A549 (cell line): ENCODE measurements at regions not wholly inside any gene's neighbourhood (a gene's known extent, or its start where the extent isn't known, plus 50 kb on each side); places are given as distances from the start of the nearest gene placed in this dataset.

ENCODE experiments used
- ATAC-seq, 2 experiments: fragments of 200-7000 bp in 1 of 2; fragments of >200 bp in 1 of 2; cut with Nextera tagmentation in 1 of 2; cut with Tn5 transposase in 1 of 2; 3 replicates each; pipeline versions ENCODE4 v1.8.0 to v1.9.1; 2018 to 2020; ENCODE audit warnings: mild to moderate bottlenecking in 1 of 2, moderate library complexity in 1 of 2
- CTCF ChIA-PET: fragments of 300-600 bp; sonication (Branson Sonifier 250); formaldehyde crosslinking; extraction: SDS; loops from one replicate; lab custom pipeline; 2021; ENCODE audit warnings: antibody characterized with exemption, inconsistent platforms; lab: Yijun Ruan, JAX
- POLR2A ChIA-PET: fragments of 350-600 bp; formaldehyde crosslinking; extraction: SDS; loops from one replicate; lab custom pipeline; 2021; ENCODE audit warnings: antibody characterized with exemption, inconsistent platforms; lab: Yijun Ruan, JAX
- DNase-seq, 2 experiments: peaks; one replicate each; pipeline versions ENCODE4 v3.0.0 to v3.0.0-alpha.2; 2011 to 2016; ENCODE audit warnings: low read depth in 1 of 2, low spot score in 1 of 2
- FAIRE-seq: peaks from 2 replicates; lab custom pipeline; 2011; peaks lifted over from hg19 to GRCh38; lab: Jason Lieb, UNC
- H3K27ac ChIP-seq, 2 experiments: fragments of >200 bp; sonication (Bioruptor Twin); formaldehyde crosslinking; 3 replicates each; pipeline ENCODE4 v1.5.1; 2016 to 2017
- H3K4me1 ChIP-seq: fragments of >200 bp; sonication (Bioruptor Twin); formaldehyde crosslinking; 3 replicates; pipeline ENCODE4 v1.6.1; 2016
- H3K4me2 ChIP-seq: fragments of >200 bp; sonication (Bioruptor Twin); formaldehyde crosslinking; 3 replicates; pipeline ENCODE4 v1.6.1; 2016
- H3K4me3 ChIP-seq: fragments of >200 bp; sonication (Bioruptor Twin); formaldehyde crosslinking; 3 replicates; pipeline ENCODE4 v1.5.1; 2016
- H3K9me3 ChIP-seq: fragments of >200 bp; sonication (Bioruptor Twin); formaldehyde crosslinking; 3 replicates; pipeline ENCODE4 v1.6.1; 2016
- BHLHE40 ChIP-seq: IDR thresholded peaks from 2 replicates; pipeline ENCODE4 v1.6.1; 2012; ENCODE audit warnings: low read depth, low read length, inconsistent platforms
- CBX8 ChIP-seq: fragments of 200-600 bp; sonication (generic); IDR thresholded peaks from 2 replicates; pipeline ENCODE4 v1.6.1; 2016
- CHD2 ChIP-seq: fragments of 150-350 bp; IDR thresholded peaks from 2 replicates; pipeline ENCODE4 v1.6.1; 2014; ENCODE audit warnings: low read length; ENCODE audit not compliant: partially characterized antibody
- EHMT2 ChIP-seq: fragments of 200-600 bp; sonication (generic); IDR thresholded peaks from 2 replicates; pipeline ENCODE4 v1.6.1; 2016; ENCODE audit warnings: antibody characterized with exemption, low read depth, mild to moderate bottlenecking, moderate library complexity
- EP300 ChIP-seq, 2 experiments: fragments of >200 bp; sonication (Bioruptor Twin); formaldehyde crosslinking; IDR thresholded peaks; 2 replicates in 1 of 2; 3 replicates in 1 of 2; pipeline ENCODE4 v1.6.1; 2016 to 2017
- ESRRA ChIP-seq: fragments of 150-350 bp; IDR thresholded peaks from 2 replicates; pipeline ENCODE4 v1.6.1; 2014; ENCODE audit warnings: mild to moderate bottlenecking, low read length, borderline replicate concordance
- FOSL2 ChIP-seq, 2 experiments: fragments of 450-650 bp in 1 of 2; fragments of >200 bp in 1 of 2; sonication (Bioruptor Twin) in 1 of 2; formaldehyde crosslinking; IDR thresholded peaks; 2 replicates each; pipeline versions ENCODE4 v1.5.0 to v1.6.1; 2016 to 2020; ENCODE audit warnings: mild to moderate bottlenecking in 1 of 2, moderate library complexity in 1 of 2
- HDAC2 ChIP-seq: fragments of 200-600 bp; sonication (generic); IDR thresholded peaks from 2 replicates; pipeline ENCODE4 v1.6.1; 2016
- HEYL ChIP-seq: fragments of 250-450 bp; sonication (Bioruptor Pico); IDR thresholded peaks from 2 replicates; pipeline ENCODE4 v1.8.0; 2021; ENCODE audit warnings: mild to moderate bottlenecking, moderate library complexity
- KDM1A ChIP-seq: fragments of 200-600 bp; sonication (generic); IDR thresholded peaks from 2 replicates; pipeline ENCODE4 v1.6.1; 2016; ENCODE audit warnings: low read depth, mild to moderate bottlenecking
- NFE2L2 ChIP-seq: fragments of 150-350 bp; conservative IDR thresholded peaks from 2 replicates; pipeline ENCODE4 v1.6.1; 2014; ENCODE audit warnings: low read length
- NPAS2 ChIP-seq: fragments of 250-450 bp; sonication (Bioruptor Pico); IDR thresholded peaks from 2 replicates; pipeline ENCODE4 v1.8.0; 2022; ENCODE audit warnings: mild to moderate bottlenecking, moderate library complexity, borderline replicate concordance
- NR3C1 ChIP-seq: fragments of >200 bp; sonication (Bioruptor Twin); formaldehyde crosslinking; IDR thresholded peaks from 3 replicates; pipeline ENCODE4 v1.6.1; 2017
- PHF8 ChIP-seq: fragments of 200-600 bp; sonication (generic); IDR thresholded peaks from 2 replicates; pipeline ENCODE4 v1.6.1; 2016; ENCODE audit warnings: low read depth, mild to moderate bottlenecking, antibody characterized with exemption, moderate library complexity, borderline replicate concordance
- POLR2A ChIP-seq: IDR thresholded peaks from 2 replicates; pipeline ENCODE4 v1.6.1; 2012; ENCODE audit warnings: mild to moderate bottlenecking, low read length
- POLR2AphosphoS2 ChIP-seq: conservative IDR thresholded peaks from 2 replicates; pipeline ENCODE4 v1.6.1; 2012; ENCODE audit warnings: low read length, improper control_type of control experiment, inconsistent platforms
- RCOR1 ChIP-seq: fragments of 150-350 bp; IDR thresholded peaks from 2 replicates; pipeline ENCODE4 v1.6.1; 2014; ENCODE audit warnings: antibody characterized with exemption, low read length, low read depth
- RFX5 ChIP-seq: fragments of 450-650 bp; IDR thresholded peaks from 2 replicates; pipeline ENCODE4 v1.7.1; 2014; ENCODE audit warnings: antibody characterized with exemption, mild to moderate bottlenecking, moderate library complexity
- RNF2 ChIP-seq: fragments of 200-600 bp; sonication (generic); IDR thresholded peaks from 2 replicates; pipeline ENCODE4 v1.6.1; 2016; ENCODE audit warnings: low read depth, mild to moderate bottlenecking, antibody characterized with exemption, moderate library complexity, borderline replicate concordance
- SREBF2 ChIP-seq: fragments of 450-650 bp; IDR thresholded peaks from 2 replicates; pipeline ENCODE4 v1.6.1; 2014; ENCODE audit warnings: mild to moderate bottlenecking, moderate library complexity
- TFCP2L1 ChIP-seq: fragments of 250-450 bp; sonication (Bioruptor Pico); IDR thresholded peaks from 2 replicates; pipeline ENCODE4 v1.5.0; 2021; ENCODE audit warnings: mild to moderate bottlenecking
- ZC3H11A ChIP-seq: fragments of 450-650 bp; IDR thresholded peaks from 2 replicates; pipeline ENCODE4 v1.6.1; 2014; ENCODE audit warnings: antibody characterized with exemption, mild to moderate bottlenecking
- ZFP36 ChIP-seq: fragments of 450-650 bp; IDR thresholded peaks from 2 replicates; pipeline ENCODE4 v1.6.1; 2014; ENCODE audit warnings: borderline replicate concordance; ENCODE audit not compliant: partially characterized antibody
- WGBS: methylation state at CpG from one replicate; pipeline ENCODE4 v1.1.6; 2017; ENCODE audit errors: missing lambda C conversion rate; 5-methylcytosine and 5-hydroxymethylcytosine counted together
- TF ChIP-seq, protein P1 (sequence below): fragments of >200 bp; sonication (Bioruptor Twin); formaldehyde crosslinking; IDR thresholded peaks from 3 replicates; pipeline ENCODE4 v1.5.1; 2016
- TF ChIP-seq, protein P2 (sequence below): fragments of 150-350 bp; IDR thresholded peaks from 2 replicates; pipeline ENCODE4 v1.6.1; 2014; ENCODE audit warnings: low read depth, mild to moderate bottlenecking, low read length

DNA sequence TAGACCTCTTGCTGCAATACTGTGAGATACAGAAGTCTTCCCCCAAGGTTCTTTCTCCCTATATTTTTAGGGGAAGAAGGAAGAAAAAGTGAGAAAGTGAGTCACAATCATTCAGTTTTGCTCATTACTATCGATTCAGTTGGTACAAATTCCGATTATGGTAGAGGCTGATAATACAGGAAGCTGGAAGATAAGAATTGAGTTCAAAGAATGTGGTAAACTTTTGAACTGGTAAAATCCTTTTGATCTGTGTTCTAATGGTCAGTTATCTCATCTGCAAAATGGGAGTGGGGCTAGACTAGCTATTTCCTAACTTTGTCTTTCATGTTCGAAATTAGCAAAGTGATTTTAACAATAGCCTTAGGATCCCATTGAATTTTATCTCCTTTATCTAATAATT, 101.4 kb upstream of the FAT1 start:
- Histone ChIP-seq H3K4me2 (no peak overlapping the region), H3K4me3 (no peak overlapping the region), H3K27ac (no peak overlapping the region), H3K9me3 (no peaks in the 10 kb centered on the region), H3K4me1 (peaks cover 32% of the 10 kb centered on the region)
- 79% methylated on average over 3 of the region's 3 CpGs for WGBS
- no peak for ATAC-seq
- DNase-seq, result no peak
- no peak for FAIRE-seq
- ChIA-PET POLR2A (no interaction called here), CTCF (no interaction called here)
- no peak for TF ChIP-seq POLR2AphosphoS2
- TF ChIP-seq TFCP2L1 (CRISPR knock-in tag), result no peak
- no peak for TF ChIP-seq POLR2A
- TF ChIP-seq EHMT2, result no peak
- TF ChIP-seq, protein P1, sequence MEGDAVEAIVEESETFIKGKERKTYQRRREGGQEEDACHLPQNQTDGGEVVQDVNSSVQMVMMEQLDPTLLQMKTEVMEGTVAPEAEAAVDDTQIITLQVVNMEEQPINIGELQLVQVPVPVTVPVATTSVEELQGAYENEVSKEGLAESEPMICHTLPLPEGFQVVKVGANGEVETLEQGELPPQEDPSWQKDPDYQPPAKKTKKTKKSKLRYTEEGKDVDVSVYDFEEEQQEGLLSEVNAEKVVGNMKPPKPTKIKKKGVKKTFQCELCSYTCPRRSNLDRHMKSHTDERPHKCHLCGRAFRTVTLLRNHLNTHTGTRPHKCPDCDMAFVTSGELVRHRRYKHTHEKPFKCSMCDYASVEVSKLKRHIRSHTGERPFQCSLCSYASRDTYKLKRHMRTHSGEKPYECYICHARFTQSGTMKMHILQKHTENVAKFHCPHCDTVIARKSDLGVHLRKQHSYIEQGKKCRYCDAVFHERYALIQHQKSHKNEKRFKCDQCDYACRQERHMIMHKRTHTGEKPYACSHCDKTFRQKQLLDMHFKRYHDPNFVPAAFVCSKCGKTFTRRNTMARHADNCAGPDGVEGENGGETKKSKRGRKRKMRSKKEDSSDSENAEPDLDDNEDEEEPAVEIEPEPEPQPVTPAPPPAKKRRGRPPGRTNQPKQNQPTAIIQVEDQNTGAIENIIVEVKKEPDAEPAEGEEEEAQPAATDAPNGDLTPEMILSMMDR, result no peak
- no peak for TF ChIP-seq NFE2L2
- TF ChIP-seq ZFP36, result no peak
- no peak for TF ChIP-seq NR3C1
- no peak for TF ChIP-seq KDM1A
- TF ChIP-seq SREBF2, result no peak
- no peak for TF ChIP-seq RNF2
- TF ChIP-seq CBX8, result no peak
- TF ChIP-seq HDAC2, result no peak
- TF ChIP-seq ZC3H11A, result no peak
- no peak for TF ChIP-seq CHD2
- TF ChIP-seq ESRRA, result no peak
- TF ChIP-seq, protein P2, sequence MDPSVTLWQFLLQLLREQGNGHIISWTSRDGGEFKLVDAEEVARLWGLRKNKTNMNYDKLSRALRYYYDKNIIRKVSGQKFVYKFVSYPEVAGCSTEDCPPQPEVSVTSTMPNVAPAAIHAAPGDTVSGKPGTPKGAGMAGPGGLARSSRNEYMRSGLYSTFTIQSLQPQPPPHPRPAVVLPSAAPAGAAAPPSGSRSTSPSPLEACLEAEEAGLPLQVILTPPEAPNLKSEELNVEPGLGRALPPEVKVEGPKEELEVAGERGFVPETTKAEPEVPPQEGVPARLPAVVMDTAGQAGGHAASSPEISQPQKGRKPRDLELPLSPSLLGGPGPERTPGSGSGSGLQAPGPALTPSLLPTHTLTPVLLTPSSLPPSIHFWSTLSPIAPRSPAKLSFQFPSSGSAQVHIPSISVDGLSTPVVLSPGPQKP, result no peak
- TF ChIP-seq PHF8, result no peak
- no peak for TF ChIP-seq HEYL (CRISPR knock-in tag)
- TF ChIP-seq RCOR1, result no peak

DNA sequence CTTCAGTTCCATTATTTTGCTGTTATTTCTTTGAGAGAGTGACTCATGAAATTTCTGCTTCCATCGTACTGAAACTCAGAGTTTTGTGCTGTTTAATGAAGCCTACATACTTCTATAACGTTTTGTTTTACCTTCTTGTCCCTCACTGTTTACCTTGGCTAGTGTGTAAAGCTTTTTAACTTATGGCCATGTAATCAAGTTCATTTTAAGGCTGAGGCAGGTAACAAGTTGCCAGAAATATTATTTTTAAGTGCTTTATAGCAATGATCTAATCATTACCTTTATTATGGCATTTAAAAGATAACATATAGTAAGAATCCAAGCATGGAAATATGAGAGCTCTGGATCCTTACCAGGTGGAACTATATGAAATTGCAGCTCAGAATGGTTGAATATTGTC, 102.3 kb upstream of the FAT1 start:
- 2% methylated on average over 2 of the region's 2 CpGs for WGBS
- Histone ChIP-seq H3K4me2 (peak overlapping the region; percentile 35; the same call in 1 of the 3 replicates), H3K9me3 (no peaks in the 10 kb centered on the region), H3K4me1 (peaks cover 33% of the 10 kb centered on the region)
- POLR2A ChIA-PET, result no interaction called here
- no peak for DNase-seq
- TF ChIP-seq EP300 (IDR thresholded peaks at IDR 0.05) (no peak), FOSL2 (IDR thresholded peaks at IDR 0.05) (no peak), FOSL2 (CRISPR knock-in tag; IDR thresholded peaks at IDR 0.05) (no peak), NPAS2 (CRISPR knock-in tag) (no peak), RFX5 (no peak), NR3C1 (no peak), BHLHE40 (no peak)
- TF ChIP-seq, all 56 proteins: peak for 0
- CTCF ChIA-PET, result interaction anchor here (1.4 kb wide), 1 partner anchor 93 kb away, joined by 4 read pairs; no protein-coding TSS in a partner anchor
- FAIRE-seq (no peak), ATAC-seq (no peak)
- Histone ChIP-seq H3K4me3 (no peak overlapping the region), H3K27ac (peak overlapping the region in 1 of 2 experiments; percentile 16; a peak in 1 of 6 replicates)
